Sigmoid colon (tissue), 4 donors: ENCODE measurements at regions not wholly inside any gene's neighbourhood (a gene's known extent, or its start where the extent isn't known, plus 50 kb on each side); places are given as distances from the start of the nearest gene placed in this dataset.

Experiments
- POLR2A ChIP-seq, 2 donors: fragments of 450-650 bp; IDR thresholded peaks; one replicate each; pipeline ENCODE4 v1.6.1; 2016; ENCODE audit warnings: antibody characterized with exemption in 2 of 2, mild to moderate bottlenecking in 2 of 2, moderate library complexity in 2 of 2
- POLR2AphosphoS5 ChIP-seq, 4 donors: sonication (generic); formaldehyde crosslinking; IDR thresholded peaks; one replicate each; pipeline ENCODE4 v1.6.1; 2017; ENCODE audit warnings: antibody characterized with exemption in 4 of 4
- TF ChIP-seq, protein P1 (sequence below), 4 experiments: fragments of 450-650 bp in 3 of 4; fragments of 200-600 bp in 1 of 4; IDR thresholded peaks; one replicate each; pipeline ENCODE4 v1.5.1; 2016 to 2019; ENCODE audit warnings: antibody characterized with exemption in 4 of 4, mild to moderate bottlenecking in 3 of 4, moderate library complexity in 2 of 4

DNA sequence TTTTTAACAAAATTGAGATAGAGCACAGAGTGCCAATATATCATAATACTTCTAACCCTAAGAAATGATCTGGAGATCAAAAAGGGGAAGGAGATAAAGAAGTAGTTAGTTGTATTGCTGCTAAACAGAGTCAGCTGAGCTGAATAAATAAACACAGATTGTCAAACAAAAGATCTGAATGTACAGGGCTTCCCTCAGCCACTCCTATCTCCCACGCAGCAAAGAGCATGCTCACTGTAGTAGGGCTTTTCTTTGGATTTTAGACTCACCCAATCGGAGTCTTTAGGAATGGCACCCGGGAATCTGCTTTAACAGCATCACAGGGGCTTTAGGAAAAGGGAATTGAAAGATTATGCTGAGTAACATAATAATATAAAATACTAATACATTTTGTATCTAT is 222.2 kb upstream of the STXBP5 start:
- TF ChIP-seq, protein P1, sequence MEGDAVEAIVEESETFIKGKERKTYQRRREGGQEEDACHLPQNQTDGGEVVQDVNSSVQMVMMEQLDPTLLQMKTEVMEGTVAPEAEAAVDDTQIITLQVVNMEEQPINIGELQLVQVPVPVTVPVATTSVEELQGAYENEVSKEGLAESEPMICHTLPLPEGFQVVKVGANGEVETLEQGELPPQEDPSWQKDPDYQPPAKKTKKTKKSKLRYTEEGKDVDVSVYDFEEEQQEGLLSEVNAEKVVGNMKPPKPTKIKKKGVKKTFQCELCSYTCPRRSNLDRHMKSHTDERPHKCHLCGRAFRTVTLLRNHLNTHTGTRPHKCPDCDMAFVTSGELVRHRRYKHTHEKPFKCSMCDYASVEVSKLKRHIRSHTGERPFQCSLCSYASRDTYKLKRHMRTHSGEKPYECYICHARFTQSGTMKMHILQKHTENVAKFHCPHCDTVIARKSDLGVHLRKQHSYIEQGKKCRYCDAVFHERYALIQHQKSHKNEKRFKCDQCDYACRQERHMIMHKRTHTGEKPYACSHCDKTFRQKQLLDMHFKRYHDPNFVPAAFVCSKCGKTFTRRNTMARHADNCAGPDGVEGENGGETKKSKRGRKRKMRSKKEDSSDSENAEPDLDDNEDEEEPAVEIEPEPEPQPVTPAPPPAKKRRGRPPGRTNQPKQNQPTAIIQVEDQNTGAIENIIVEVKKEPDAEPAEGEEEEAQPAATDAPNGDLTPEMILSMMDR (IDR thresholded peaks at IDR 0.05): no peak
- TF ChIP-seq POLR2A (IDR thresholded peaks at IDR 0.05): no peak
- TF ChIP-seq POLR2AphosphoS5 (IDR thresholded peaks at IDR 0.05): no peak
